GM13976 (cell line): ENCODE measurements at regions not wholly inside any gene's neighbourhood (a gene's known extent, or its start where the extent isn't known, plus 50 kb on each side); places are given as distances from the start of the nearest gene placed in this dataset.

ENCODE experiments used
- DNase-seq: peaks from one replicate; pipeline ENCODE4 v3.0.0; 2012; ENCODE audit warnings: low spot score
- in situ Hi-C: fragments of 300-500 bp; cut with MboI; formaldehyde crosslinking; loops from one replicate; pipeline ENCODE4 v1.12.0; 2022; ENCODE audit warnings: low sequenced_read_pairs, mixed read lengths, inconsistent platforms; ENCODE audit not compliant: unreplicated experiment
- TF ChIP-seq, protein P1 (sequence below): IDR thresholded peaks from 2 replicates; pipeline ENCODE4 v1.5.1; 2012; ENCODE audit warnings: borderline replicate concordance, mild to moderate bottlenecking; ENCODE audit not compliant: insufficient read depth; ENCODE audit errors: extremely low read depth, missing control alignments, control extremely low read depth

DNA sequence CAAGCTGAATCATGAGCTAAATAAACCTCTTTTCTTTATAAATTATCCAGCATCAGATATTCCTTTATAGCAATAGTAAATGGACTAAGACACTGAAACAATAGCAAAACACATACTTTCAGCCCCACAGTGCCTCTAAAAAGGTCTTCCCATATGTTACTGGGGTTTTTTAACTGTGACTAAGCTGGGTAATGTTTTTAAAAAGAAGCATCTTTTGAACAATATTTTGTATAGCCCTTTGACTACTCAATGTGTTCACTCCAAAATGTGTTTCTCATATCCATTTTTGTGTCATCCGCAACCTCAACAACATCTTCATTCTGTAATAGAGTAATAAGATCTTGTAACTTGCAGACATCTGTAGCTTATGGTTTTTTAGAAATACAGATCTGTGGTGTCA, 218.7 kb upstream of the S100G start:
- DNase-seq: no peak
- in situ Hi-C loops: loop anchor here (25.0 kb wide), 2 partner anchors 294 to 669 kb away; no protein-coding TSS in a partner anchor
- TF ChIP-seq, protein P1, sequence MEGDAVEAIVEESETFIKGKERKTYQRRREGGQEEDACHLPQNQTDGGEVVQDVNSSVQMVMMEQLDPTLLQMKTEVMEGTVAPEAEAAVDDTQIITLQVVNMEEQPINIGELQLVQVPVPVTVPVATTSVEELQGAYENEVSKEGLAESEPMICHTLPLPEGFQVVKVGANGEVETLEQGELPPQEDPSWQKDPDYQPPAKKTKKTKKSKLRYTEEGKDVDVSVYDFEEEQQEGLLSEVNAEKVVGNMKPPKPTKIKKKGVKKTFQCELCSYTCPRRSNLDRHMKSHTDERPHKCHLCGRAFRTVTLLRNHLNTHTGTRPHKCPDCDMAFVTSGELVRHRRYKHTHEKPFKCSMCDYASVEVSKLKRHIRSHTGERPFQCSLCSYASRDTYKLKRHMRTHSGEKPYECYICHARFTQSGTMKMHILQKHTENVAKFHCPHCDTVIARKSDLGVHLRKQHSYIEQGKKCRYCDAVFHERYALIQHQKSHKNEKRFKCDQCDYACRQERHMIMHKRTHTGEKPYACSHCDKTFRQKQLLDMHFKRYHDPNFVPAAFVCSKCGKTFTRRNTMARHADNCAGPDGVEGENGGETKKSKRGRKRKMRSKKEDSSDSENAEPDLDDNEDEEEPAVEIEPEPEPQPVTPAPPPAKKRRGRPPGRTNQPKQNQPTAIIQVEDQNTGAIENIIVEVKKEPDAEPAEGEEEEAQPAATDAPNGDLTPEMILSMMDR: no peak

DNA sequence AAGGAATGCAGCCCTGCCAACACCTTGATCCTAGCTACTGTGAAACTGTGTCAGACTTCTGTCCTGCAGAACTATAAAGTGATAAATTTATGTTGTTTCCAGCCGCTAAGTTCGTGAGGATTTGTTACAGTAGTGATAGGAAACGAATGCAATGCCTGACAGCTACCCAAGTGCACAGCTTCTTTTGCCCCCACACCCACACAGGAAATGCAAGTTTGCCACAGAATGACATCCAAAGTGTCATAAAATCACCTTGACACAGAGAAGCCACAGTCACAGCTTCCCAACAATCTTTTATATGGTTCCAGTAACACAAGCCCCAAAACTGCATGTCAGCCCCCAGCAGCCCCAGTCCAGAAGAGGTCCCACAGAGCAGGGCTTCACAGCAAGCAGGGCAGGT, 216.9 kb upstream of the S100G start:
- TF ChIP-seq, protein P1: no peak
- in situ Hi-C loops: loop anchor here (25.0 kb wide), 2 partner anchors 296 to 671 kb away; no protein-coding TSS in a partner anchor
- no peak for DNase-seq

DNA sequence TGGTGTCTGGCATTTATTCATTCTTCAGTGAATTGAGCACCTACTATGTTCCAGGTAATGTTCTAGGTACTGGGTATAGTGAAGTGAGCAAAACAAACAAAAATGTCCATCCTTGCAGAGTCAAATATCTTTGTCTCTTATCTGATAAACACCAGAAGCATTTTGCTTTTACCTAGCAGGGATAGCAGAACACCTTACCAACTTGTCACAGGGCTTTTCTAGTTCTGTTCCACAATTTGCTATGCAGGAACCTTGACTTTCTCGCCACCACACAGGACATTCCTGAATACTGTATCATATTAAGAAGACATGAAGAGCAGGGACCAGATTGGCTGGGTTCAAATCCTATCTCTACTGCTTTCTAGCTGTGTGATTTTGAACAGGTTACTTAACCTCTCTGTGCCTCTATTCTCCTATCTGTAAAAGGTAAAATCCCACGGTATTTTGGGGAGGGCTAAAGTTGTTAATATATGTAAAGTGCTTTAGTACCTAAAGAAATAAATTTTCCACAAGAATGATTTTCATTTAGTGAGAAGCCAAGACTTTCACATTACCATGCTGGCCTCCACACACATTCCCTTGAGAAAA, 214.5 kb upstream of the S100G start:
- in situ Hi-C loops: loop anchor here (25.0 kb wide), 2 partner anchors 298 to 673 kb away; no protein-coding TSS in a partner anchor
- TF ChIP-seq, protein P1: no peak
- no peak for DNase-seq

DNA sequence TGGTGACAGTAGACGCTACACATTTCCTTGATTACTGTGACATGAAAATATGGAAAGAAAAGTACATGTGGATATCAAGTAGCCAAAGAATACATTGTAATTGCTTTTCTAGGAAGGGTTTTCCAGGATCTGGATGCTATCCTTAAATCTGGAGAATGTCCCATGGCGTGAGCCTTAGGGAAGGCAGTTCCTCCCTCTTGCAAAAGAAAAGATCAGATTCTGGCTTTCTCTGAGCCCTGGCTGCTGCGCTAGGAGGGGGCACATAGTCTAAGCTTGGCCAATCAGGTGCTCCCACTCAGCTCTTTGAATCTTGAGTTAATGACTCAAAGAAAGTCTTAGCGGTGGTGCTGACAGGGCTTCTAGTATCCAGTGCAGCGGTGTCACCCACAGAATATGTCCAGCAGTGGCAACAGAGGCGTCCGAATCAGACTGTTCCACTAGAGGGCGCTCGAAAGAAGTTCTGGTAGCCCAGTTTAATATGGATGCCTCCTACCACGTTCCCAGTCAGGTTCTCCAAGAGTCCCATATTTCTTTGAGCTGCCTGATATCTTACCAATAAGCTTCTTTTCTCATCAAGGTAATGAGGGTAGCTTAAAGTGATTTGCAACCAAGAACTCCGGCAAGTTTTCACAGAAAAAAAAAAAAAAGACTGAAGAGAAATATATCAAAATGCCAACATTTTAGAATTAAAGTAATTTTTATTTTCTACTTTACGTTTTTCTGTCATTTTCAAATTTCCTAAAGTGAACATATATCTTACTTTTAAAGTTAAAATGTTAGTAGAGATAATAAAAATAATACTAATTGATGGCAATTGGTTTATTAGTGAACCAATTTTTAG, 213.4 kb upstream of the S100G start:
- in situ Hi-C loops: loop anchor here (25.0 kb wide), 2 partner anchors 299 to 674 kb away; no protein-coding TSS in a partner anchor
- TF ChIP-seq, protein P1: peak; percentile 58
- peak; percentile 31 for DNase-seq

DNA sequence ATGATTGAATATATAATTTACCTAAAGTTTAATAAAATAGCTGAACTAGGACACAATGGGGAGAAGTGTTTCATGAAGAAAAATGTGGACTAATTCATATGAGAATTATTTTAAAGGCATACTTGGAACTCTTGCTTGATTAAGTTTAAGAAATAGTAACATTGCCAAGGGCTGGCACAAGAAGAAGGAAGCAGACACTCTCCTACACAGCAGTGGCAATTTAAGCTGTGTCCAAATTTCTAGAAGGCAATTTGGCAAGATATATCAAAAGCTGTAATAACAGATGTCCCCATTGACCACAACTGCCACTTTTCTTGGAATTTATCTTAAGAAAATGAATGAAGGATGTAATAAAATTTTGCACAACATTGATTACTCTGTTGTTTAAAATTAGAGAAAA, 209.5 kb upstream of the S100G start:
- TF ChIP-seq, protein P1: no peak
- in situ Hi-C loops: loop anchor here (25.0 kb wide), 2 partner anchors 303 to 678 kb away; no protein-coding TSS in a partner anchor
- DNase-seq: no peak

DNA sequence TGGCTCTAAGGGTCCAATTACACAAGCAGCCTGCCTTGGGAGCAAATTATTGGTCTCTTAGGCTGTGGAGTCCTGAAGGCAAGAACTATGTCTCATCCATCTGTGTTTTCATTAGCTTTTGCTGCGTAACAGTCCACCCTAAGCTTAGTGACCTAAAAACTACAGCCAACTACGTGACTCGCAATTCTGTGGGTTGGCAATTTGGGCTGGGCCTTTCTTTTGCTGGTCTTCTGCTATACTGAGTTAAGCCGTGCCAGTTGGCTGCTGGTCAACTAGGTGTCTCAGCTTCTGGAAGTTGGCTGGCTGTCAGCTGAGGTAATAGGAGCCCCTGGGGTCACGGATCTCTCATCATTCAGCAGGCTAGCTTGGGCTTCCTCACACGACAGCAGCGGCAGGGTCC, 205.6 kb upstream of the S100G start:
- DNase-seq: no peak
- TF ChIP-seq, protein P1: no peak
- in situ Hi-C loops: loop anchor here (25.0 kb wide), 2 partner anchors 307 to 682 kb away; no protein-coding TSS in a partner anchor
